GM12891 (cell line): ENCODE measurements at regions not wholly inside any gene's neighbourhood (a gene's known extent, or its start where the extent isn't known, plus 50 kb on each side); places are given as distances from the start of the nearest gene placed in this dataset.

ENCODE experiments used
- POLR2A ChIP-seq: IDR thresholded peaks from 2 replicates; pipeline ENCODE4 v1.6.1; 2011; ENCODE audit warnings: low read depth, low read length, control low read depth
- POLR2AphosphoS5 ChIP-seq: IDR thresholded peaks from 2 replicates; pipeline ENCODE4 v1.6.1; 2011; ENCODE audit warnings: low read depth, low read length, control low read depth
- POU2F2 ChIP-seq: IDR thresholded peaks from 2 replicates; pipeline ENCODE4 v1.6.1; 2011; ENCODE audit warnings: low read depth, mild to moderate bottlenecking, control low read depth, low read length, moderate library complexity

DNA sequence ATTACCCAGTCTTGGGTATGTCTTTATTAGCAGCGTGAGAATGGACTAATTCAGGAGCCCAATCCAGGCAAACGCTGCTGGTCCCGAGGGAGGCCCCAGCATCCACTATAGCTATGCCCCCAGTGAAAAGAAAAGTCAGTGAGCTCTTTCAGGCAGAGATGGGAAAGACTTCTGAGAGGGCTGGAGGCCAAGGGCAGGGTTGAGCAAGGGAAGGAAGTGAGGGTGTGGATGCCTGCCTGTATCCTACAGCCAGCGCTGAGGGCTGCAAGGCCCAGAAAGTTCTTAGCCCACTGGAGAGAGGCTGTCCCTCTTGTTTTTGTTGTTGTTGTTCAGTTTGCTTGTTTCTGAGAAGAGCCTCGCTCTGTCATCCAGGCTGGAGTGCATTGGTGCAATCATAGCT is 261.6 kb downstream of the ZEB1 start:
- no peak for TF ChIP-seq POLR2AphosphoS5
- no peak for TF ChIP-seq POLR2A
- no peak for TF ChIP-seq POU2F2
